ENCODE measurements at regions not wholly inside any gene's neighbourhood (a gene's known extent, or its start where the extent isn't known, plus 50 kb on each side); places are given as distances from the start of the nearest gene placed in this dataset.
"Not testable (repeated sequence)": the region's sequence is repeated elsewhere in the genome, so short reads cannot be mapped to it uniquely, and the experiment has no call there.

DNA sequence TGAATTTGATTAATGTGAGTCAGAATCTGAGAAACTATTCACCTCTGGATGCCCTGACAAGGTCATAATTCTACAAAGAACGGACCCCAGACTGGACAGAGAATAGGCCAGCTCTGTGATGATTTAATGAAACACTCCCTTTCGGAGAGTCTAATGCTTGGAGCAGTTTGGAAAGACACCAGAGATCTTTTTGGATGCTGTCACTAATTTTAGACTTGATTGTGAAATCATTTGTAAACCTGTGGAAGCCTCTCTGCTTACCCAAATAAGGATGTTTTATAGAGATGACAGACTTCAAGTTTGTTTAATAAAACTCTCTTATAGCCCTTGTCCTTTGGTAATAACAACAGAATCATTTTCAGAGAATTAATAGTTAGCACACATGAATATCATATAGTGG lies 83.5 kb downstream of the MYL12B start:
- no peak for TF ChIP-seq CTCF (IDR thresholded peaks at IDR 0.05)
- peaks cover 5% of the 10 kb centered on the region for H3K9me3 ChIP-seq
- H3K36me3 ChIP-seq (ENCODE audit: low read depth), result no peaks in the 10 kb centered on the region
- intact Hi-C loops (cut with DNase I, micrococcal nuclease), result no loop called here
- no peak for DNase-seq
- no peak for ATAC-seq
- no peaks in the 10 kb centered on the region for H3K4me1 ChIP-seq (ENCODE audit: low read depth)
- no peak overlapping the region for H3K4me3 ChIP-seq

DNA sequence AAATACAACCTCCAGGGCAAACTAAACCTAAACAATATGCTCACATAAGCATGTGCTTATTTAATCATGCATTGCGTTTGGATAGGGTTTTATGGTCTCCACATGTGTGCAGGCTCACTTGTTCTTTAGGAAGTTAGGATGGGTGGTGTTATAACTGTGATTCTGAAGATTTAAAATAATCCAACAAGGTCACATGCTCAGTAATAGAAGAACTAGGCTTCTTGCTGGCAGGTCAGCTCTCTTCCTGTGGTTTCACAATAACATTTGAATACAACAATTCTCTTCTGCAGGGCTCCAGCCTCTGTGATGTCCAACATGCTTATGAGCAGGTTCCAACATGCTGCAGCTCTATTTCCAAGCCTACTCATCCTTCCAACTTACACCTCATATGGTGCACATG lies 84.0 kb downstream of the MYL12B start:
- TF ChIP-seq CTCF (IDR thresholded peaks at IDR 0.05), result no peak
- DNase-seq, result no peak
- intact Hi-C loops (cut with DNase I, micrococcal nuclease), result no loop called here
- no peak for ATAC-seq
- Histone ChIP-seq H3K36me3 (ENCODE audit: low read depth) (no peaks in the 10 kb centered on the region), H3K4me1 (ENCODE audit: low read depth) (no peaks in the 10 kb centered on the region), H3K9me3 (peaks cover 5% of the 10 kb centered on the region), H3K4me3 (no peak overlapping the region)

DNA sequence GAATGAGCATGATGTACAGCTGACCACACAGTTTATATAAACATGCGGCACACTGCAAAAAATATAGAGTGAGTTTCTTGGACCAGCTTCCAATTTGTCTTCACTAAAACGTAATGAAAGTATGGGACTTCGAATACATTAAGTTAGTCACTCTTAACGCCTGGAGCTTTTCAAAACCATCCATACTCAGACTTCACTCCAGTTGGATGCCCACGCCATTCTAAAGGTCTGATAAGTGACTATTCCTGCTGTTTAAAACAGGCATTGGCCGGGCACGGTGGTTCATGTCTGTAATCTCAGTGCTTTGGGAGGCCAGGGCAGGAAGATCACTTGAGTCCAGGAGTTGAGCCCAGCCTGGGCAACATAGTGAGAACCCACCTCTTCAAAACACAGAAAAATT lies 84.6 kb downstream of the MYL12B start:
- Histone ChIP-seq H3K36me3 (ENCODE audit: low read depth) (no peaks in the 10 kb centered on the region), H3K9me3 (peaks cover 3% of the 10 kb centered on the region), H3K4me1 (ENCODE audit: low read depth) (no peaks in the 10 kb centered on the region), H3K4me3 (no peak overlapping the region)
- DNase-seq (no peak), ATAC-seq (no peak)
- intact Hi-C loops (cut with DNase I, micrococcal nuclease), result no loop called here
- TF ChIP-seq CTCF (IDR thresholded peaks at IDR 0.05), result no peak

GRCh38 chr18:3347286-3347803 lies 85.4 kb downstream of the MYL12B start:
- intact Hi-C loops (cut with DNase I, micrococcal nuclease), result no loop called here

GRCh38 chr18:3348176-3348575 lies 86.2 kb downstream of the MYL12B start:
- TF ChIP-seq CTCF (IDR thresholded peaks at IDR 0.05), result no peak
- intact Hi-C loops (cut with DNase I, micrococcal nuclease), result no loop called here
- DNase-seq, result no peak
- H3K4me1 ChIP-seq (ENCODE audit: low read depth), result no peaks in the 10 kb centered on the region
- H3K4me3 ChIP-seq, result no peak overlapping the region
- no peaks in the 10 kb centered on the region for H3K9me3 ChIP-seq
- ATAC-seq, result no peak
- H3K36me3 ChIP-seq (ENCODE audit: low read depth), result no peaks in the 10 kb centered on the region

More at GRCh38 chr18:3347286-3347803, 85.4 kb downstream of the MYL12B start:
- H3K4me1 ChIP-seq (ENCODE audit: low read depth), result no peaks in the 10 kb centered on the region
- H3K36me3 ChIP-seq (ENCODE audit: low read depth), result no peaks in the 10 kb centered on the region
- no peak overlapping the region for H3K4me3 ChIP-seq
- TF ChIP-seq CTCF (IDR thresholded peaks at IDR 0.05), result no peak
- no peaks in the 10 kb centered on the region for H3K9me3 ChIP-seq
- ATAC-seq, result no peak
- no peak for DNase-seq

DNA sequence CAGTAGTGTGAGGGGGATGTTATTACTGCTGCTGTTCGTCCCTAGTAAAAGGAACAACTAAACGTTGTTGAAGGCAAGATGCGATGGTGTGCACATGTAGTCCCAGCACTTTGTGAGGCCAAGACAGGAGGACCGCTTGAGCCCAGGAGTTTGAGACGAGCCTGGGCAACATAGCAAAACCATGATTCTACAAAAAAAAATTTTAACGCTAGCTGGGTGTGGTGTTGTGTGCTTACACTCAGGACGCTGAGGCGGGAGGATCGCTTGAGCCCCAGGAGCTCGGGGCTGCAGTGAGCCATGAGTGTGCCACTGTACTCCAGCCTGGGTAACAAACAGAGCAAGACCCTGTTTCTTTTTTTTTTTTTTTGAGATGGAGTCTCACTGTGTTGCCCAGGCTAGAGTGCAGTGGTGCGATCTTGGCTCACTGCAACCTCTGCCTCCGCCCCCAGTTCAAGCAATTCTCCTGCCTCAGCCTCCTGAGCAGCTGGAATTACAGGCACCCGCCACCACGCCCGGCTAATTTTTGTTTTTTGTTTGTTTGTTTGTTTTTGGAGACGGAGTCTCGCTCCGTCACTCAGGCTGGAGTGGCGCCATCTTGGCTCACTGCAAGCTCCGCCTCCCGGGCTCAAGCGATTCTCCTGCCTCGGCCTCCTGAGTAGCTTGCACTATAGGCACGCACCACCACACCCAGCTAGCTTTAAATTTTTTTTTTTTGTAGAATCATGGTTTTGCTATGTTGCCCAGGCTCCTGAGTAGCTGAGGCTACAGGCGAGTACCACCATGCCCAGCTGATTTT lies 87.3 kb downstream of the MYL12B start:
- H3K36me3 ChIP-seq (ENCODE audit: low read depth); H3K9me3 ChIP-seq; ATAC-seq; H3K4me3 ChIP-seq; DNase-seq; intact Hi-C loops (cut with DNase I, micrococcal nuclease); H3K4me1 ChIP-seq (ENCODE audit: low read depth): not testable (repeated sequence)

All from mucosa of descending colon (tissue), 3 donors.